ENCODE measurements at regions not wholly inside any gene's neighbourhood (a gene's known extent, or its start where the extent isn't known, plus 50 kb on each side); places are given as distances from the start of the nearest gene placed in this dataset.
A peak's percentile ranks its signal among the peaks of the same experiment; 100 is the strongest.

DNA sequence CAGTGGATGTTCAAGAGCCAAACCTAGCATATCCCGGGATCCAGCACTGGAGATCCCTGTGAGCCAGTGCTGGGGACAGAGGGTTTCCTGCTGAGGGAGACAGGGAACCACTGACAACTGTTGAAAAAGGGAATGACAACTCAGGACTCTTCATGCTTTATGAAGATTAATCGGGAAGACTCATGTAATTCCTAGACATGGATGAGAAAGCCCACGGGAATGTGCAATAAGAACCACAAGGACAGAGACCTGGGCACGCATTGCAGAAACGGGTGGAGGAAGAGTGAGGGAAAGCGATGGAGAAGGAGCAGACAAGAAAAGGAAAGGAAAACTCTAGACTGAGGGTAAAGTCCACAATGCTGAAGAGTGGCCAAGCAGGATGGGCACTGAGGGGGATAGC lies 296.0 kb downstream of the PCNX1 start:
- CTCF ChIA-PET = no interaction called here
- no peak for DNase-seq (ENCODE audit: low spot score)
- TF ChIP-seq, protein P1, sequence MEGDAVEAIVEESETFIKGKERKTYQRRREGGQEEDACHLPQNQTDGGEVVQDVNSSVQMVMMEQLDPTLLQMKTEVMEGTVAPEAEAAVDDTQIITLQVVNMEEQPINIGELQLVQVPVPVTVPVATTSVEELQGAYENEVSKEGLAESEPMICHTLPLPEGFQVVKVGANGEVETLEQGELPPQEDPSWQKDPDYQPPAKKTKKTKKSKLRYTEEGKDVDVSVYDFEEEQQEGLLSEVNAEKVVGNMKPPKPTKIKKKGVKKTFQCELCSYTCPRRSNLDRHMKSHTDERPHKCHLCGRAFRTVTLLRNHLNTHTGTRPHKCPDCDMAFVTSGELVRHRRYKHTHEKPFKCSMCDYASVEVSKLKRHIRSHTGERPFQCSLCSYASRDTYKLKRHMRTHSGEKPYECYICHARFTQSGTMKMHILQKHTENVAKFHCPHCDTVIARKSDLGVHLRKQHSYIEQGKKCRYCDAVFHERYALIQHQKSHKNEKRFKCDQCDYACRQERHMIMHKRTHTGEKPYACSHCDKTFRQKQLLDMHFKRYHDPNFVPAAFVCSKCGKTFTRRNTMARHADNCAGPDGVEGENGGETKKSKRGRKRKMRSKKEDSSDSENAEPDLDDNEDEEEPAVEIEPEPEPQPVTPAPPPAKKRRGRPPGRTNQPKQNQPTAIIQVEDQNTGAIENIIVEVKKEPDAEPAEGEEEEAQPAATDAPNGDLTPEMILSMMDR (conservative IDR thresholded peaks at IDR 0.05; ENCODE audit: low read depth) = no peak
- POLR2A ChIA-PET (ENCODE audit: low non-redundant PET) = no interaction called here
- no peak overlapping the region for H3K27ac ChIP-seq

DNA sequence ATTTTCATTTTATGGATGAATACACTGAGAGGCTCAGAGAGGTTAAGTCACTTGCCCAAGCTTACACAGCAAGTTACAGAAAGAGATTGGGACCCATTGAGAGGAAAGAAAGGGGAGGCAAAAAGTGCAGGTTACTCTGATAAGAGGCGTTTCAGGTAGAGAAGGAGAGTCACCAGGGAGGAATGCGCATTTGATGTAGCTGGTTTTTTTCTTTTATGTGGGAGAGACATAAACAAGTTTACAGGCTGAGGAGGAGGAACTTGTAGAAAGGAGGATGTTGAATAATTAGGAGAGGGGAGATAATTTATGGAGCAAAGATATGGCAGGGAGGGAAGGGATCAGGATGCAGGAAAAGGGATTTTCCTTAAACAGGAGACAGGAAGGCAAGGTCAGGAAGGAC lies 297.0 kb downstream of the PCNX1 start:
- ChIA-PET CTCF (interaction anchor here (0.6 kb wide), 1 partner anchor 46 kb away, joined by 3 read pairs; no protein-coding TSS in a partner anchor), POLR2A (ENCODE audit: low non-redundant PET) (no interaction called here)
- no peak overlapping the region for H3K27ac ChIP-seq

DNA sequence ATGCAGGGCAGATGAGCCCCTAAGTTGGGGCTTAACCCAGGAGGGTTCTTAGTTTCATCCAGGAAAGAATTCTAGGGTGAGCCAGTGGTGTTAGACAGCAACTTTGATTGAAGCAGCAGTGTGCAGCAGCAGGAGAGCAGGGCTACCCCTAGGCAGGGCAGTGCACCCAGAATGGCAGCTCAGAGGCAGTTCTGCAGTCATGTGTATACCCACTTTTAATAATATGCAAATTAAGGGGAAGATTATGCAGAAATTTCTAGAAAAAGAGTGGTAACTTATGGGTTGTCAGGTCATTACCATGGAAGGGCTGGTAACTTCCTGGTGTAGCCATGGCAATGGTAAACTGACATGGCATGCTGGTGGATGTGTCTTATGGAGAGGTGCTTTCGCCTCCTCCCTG lies 297.5 kb downstream of the PCNX1 start:
- TF ChIP-seq, protein P1 (conservative IDR thresholded peaks at IDR 0.05; ENCODE audit: low read depth) = no peak
- no peak for DNase-seq (ENCODE audit: low spot score)
- POLR2A ChIA-PET (ENCODE audit: low non-redundant PET) = no interaction called here
- no peak overlapping the region for H3K27ac ChIP-seq
- CTCF ChIA-PET = no interaction called here

More for the DNA sequence above, 297.0 kb downstream of the PCNX1 start:
- no peak for DNase-seq (ENCODE audit: low spot score)
- TF ChIP-seq, protein P1 (conservative IDR thresholded peaks at IDR 0.05; ENCODE audit: low read depth) = no peak

DNA sequence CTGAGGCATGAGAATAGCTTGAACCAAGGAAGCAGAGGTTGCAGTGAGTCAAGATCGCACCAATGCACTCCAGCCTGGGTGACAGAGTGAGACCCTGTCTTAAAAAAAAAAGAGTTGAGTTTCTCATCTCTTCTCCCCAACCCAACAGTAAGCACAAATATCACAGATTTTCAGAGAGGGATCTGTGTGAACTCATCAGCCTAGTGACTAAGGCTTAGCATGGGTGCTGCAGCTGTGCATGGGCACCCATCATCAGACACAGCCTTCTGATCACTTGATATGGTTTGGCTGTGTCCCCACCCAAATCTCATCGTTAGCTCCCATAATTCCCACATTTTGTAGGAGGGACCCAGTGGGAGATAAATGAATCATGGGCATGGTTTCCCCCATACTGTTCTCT lies 298.9 kb downstream of the PCNX1 start:
- ChIA-PET POLR2A (ENCODE audit: low non-redundant PET) (no interaction called here), CTCF (no interaction called here)
- TF ChIP-seq, protein P1 (conservative IDR thresholded peaks at IDR 0.05; ENCODE audit: low read depth) = no peak
- DNase-seq (ENCODE audit: low spot score) = no peak
- H3K27ac ChIP-seq = no peak overlapping the region

DNA sequence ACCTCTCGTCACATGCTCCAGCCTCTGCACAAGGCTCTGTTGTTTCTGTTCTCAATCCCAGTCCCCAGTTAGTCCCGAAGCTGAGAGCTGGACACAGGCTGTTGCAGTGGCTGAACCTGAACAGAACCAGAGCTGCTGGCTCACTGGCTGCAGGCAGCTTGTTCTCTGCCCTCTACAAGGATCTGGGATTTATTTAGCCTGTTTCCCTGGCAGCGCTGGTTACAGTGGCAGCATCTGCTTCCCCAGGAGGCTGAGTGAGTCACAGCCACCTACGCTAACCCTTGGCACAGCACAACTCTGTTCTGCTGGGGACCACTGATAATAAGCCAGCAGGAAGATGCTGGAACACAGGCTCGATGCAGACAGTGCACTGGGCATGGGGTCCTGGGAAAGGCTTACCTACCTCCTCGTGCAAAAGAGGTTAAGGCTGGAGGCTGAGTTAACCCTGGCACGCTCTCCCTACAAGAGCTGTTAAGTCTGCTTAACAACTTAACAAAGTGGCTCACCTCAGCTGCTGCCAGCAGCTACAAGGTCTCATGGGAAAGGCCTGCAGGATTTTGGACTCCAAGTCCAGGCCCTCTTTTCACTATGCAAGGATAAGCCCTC lies 299.6 kb downstream of the PCNX1 start:
- CTCF ChIA-PET = no interaction called here
- peak; percentile 68 for DNase-seq (ENCODE audit: low spot score)
- POLR2A ChIA-PET (ENCODE audit: low non-redundant PET) = no interaction called here
- no peak overlapping the region for H3K27ac ChIP-seq
- TF ChIP-seq, protein P1 (conservative IDR thresholded peaks at IDR 0.05; ENCODE audit: low read depth) = no peak

DNA sequence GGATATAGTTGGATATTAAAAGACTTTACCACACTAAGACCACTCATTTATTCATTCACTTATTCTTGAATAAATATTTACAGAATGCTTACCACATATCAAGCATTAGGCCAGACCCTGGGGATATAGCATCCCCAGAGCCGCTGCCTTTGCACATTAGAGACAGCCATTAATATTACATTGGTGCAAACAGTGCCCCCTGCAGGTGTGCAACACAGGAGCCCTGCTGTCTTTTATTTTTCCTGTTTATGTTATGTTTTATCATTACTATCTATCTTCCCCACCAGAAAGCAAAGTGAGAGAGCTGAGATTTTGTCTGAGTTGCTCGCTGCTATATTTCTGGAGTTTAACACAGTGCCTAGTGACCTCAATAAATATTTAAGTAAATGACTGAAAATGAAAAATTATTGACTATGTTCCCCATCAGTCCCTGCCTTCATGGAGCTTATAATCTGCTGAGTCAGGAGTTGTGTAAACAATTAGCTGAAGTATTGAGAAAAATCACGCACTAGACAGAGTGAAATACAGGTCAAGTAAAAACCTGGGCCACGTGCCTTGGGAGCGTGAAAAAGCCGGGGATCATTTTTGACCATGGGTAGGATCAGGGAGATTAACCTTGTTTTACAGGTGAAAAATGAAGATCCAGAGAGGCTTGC lies 301.6 kb downstream of the PCNX1 start:
- H3K27ac ChIP-seq = no peak overlapping the region
- POLR2A ChIA-PET (ENCODE audit: low non-redundant PET) = no interaction called here
- CTCF ChIA-PET = interaction anchor here (0.6 kb wide), 1 partner anchor 90 kb away, joined by 3 read pairs; no protein-coding TSS in a partner anchor
- TF ChIP-seq, protein P1 (conservative IDR thresholded peaks at IDR 0.05; ENCODE audit: low read depth) = no peak
- no peak for DNase-seq (ENCODE audit: low spot score)
